ENCODE measurements at regions not wholly inside any gene's neighbourhood (a gene's known extent, or its start where the extent isn't known, plus 50 kb on each side); places are given as distances from the start of the nearest gene placed in this dataset.

DNA sequence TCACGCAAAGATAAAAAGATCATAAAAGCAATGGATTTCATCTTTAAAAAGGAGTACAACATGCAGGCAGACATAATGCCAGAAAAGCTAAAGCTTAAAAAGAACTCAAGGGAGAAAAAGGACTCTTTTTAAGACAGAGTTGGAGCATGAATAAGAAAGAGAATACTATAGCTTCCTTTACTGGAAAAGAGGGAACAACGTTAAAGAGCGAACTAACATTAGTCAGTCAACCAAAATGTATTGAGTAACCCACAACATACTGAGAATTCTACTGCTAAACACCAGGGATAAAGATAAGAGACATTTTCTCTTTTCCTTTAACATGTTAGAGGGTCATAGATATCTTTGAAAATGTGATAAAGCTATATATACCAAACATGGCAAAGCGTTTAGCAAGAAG is 182.0 kb downstream of the DUSP10 start:
- no peak for ATAC-seq (ENCODE audit: low FRiP score in 2 of 2)
- DNase-seq = no peak
- no peak overlapping the region for H3K27ac ChIP-seq
- H3K9me3 ChIP-seq = no peaks in the 10 kb centered on the region
- 76 to 83% methylated on average over 4 of the region's 4 CpGs for WGBS, 2 donors
- H3K36me3 ChIP-seq = no peaks in the 10 kb centered on the region
- no peaks in the 10 kb centered on the region for H3K27me3 ChIP-seq
- no peak overlapping the region for H3K4me3 ChIP-seq
- no peaks in the 10 kb centered on the region for H3K4me1 ChIP-seq
- TF ChIP-seq, protein P1, sequence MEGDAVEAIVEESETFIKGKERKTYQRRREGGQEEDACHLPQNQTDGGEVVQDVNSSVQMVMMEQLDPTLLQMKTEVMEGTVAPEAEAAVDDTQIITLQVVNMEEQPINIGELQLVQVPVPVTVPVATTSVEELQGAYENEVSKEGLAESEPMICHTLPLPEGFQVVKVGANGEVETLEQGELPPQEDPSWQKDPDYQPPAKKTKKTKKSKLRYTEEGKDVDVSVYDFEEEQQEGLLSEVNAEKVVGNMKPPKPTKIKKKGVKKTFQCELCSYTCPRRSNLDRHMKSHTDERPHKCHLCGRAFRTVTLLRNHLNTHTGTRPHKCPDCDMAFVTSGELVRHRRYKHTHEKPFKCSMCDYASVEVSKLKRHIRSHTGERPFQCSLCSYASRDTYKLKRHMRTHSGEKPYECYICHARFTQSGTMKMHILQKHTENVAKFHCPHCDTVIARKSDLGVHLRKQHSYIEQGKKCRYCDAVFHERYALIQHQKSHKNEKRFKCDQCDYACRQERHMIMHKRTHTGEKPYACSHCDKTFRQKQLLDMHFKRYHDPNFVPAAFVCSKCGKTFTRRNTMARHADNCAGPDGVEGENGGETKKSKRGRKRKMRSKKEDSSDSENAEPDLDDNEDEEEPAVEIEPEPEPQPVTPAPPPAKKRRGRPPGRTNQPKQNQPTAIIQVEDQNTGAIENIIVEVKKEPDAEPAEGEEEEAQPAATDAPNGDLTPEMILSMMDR (IDR thresholded peaks at IDR 0.05) = no peak
- TF ChIP-seq EP300 (IDR thresholded peaks at IDR 0.05) = no peak
- no peak for TF ChIP-seq POLR2A (IDR thresholded peaks at IDR 0.05)
- TF ChIP-seq POLR2AphosphoS5 (IDR thresholded peaks at IDR 0.05) = no peak

DNA sequence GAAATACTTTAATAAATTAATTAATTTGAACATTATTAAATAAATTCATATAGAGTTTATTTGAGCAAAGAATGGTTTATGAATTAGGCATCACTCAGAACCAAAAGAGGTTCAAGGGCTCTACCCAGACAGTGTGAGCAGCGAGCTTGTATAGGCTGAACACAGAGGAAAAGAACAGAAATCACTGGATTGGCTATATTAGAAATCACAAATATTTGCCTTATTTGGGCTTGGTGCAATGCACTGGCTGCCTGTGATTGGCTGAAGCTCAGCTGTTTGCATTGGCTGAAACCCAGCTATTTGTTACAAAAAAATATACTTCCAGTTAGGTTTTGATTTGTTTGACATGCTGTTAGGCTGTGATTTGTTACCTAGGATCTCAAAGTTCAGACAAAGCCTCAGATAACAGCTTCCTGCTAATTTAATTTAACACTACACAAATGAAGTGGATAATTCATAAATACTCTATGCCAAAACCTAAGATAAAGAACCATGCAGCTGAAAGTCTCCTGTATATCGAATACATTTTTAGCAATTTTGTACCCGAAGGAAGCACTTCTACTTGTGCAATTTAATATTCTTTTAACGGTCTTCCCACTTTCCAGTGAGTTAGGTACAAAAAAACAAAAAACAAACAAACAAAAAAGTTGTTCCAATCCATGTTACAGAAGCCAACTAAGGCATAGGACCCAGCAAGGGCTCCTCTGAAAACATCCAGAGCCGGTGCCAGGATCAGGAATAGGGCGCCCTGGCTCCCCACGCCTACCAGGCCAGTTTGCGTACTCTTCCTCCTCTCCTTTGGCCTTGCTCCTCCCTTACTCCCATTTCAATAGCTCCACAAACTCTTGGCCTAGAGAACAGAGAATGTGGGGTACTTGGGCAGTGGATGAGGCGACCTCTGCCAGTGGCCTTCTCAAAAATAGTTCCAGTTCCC is 179.1 kb downstream of the DUSP10 start:
- no peak overlapping the region for H3K27ac ChIP-seq
- ATAC-seq (ENCODE audit: low FRiP score in 2 of 2) (no peak), DNase-seq (no peak)
- 86 to 90% methylated on average over 9 of the region's 9 CpGs for WGBS, 2 donors
- no peaks in the 10 kb centered on the region for H3K4me1 ChIP-seq
- H3K9me3 ChIP-seq = no peaks in the 10 kb centered on the region
- H3K27me3 ChIP-seq = no peaks in the 10 kb centered on the region
- H3K36me3 ChIP-seq = no peaks in the 10 kb centered on the region
- TF ChIP-seq, protein P1 (IDR thresholded peaks at IDR 0.05) = no peak
- TF ChIP-seq POLR2AphosphoS5 (IDR thresholded peaks at IDR 0.05) (no peak), EP300 (IDR thresholded peaks at IDR 0.05) (no peak), POLR2A (IDR thresholded peaks at IDR 0.05) (no peak)
- no peak overlapping the region for H3K4me3 ChIP-seq

DNA sequence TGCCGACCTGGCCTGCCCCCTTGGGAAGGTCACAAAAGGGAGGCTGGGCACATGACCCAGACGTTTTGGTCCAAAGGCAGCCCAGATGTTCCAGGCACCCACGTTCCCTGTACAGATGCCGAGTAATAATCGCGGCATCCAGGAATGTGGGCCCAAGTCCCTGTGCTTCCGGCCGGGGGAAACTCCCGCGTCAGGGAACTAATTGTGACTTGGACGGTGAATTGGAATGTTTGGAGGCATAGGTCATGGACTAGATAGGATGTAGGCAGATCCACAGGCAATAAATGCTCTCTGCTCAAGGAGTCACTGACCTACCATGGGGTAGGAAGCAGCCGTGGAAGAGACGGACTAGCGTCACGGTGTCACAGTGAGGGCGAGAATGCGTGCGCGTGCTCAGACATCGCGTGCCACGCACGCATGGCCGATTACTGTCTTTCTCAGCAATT is 178.4 kb downstream of the DUSP10 start:
- 93 to 95% methylated on average over 24 of the region's 24 CpGs for WGBS, 2 donors
- H3K4me3 ChIP-seq = no peak overlapping the region
- no peaks in the 10 kb centered on the region for H3K36me3 ChIP-seq
- peak in 1 of 2 donors; percentile 64 for DNase-seq
- TF ChIP-seq POLR2A (IDR thresholded peaks at IDR 0.05) (no peak), POLR2AphosphoS5 (IDR thresholded peaks at IDR 0.05) (no peak), EP300 (IDR thresholded peaks at IDR 0.05) (no peak)
- TF ChIP-seq, protein P1 (IDR thresholded peaks at IDR 0.05) = no peak
- H3K9me3 ChIP-seq = no peaks in the 10 kb centered on the region
- peak in 1 of 2 donors; percentile 29 for ATAC-seq (ENCODE audit: low FRiP score in 2 of 2)
- H3K27ac ChIP-seq = no peak overlapping the region
- H3K4me1 ChIP-seq = no peaks in the 10 kb centered on the region
- no peaks in the 10 kb centered on the region for H3K27me3 ChIP-seq

DNA sequence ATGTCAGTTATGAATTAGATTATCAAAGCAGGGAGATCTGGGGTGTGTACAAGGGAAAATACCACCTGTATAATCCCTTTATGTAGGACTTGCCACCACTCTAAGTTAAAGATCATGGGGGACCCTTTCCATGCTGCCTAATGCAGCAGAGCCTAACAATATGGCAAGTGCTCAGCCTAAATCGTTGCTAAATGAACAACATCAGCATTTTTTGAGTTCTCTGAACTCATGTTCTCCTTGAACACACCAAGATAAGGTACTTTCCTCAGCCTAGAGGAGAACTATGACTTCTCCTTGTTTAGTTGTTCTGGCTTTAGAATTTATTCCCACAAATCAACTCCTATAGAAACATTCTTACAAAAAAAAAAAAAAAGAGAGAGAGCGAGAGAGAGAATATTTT is 177.0 kb downstream of the DUSP10 start:
- no peaks in the 10 kb centered on the region for H3K9me3 ChIP-seq
- H3K4me1 ChIP-seq = no peaks in the 10 kb centered on the region
- no peak overlapping the region for H3K4me3 ChIP-seq
- no peak for DNase-seq
- no peak for TF ChIP-seq EP300 (IDR thresholded peaks at IDR 0.05)
- no peak for TF ChIP-seq POLR2AphosphoS5 (IDR thresholded peaks at IDR 0.05)
- TF ChIP-seq POLR2A (IDR thresholded peaks at IDR 0.05) = no peak
- TF ChIP-seq, protein P1 (IDR thresholded peaks at IDR 0.05) = no peak
- no peaks in the 10 kb centered on the region for H3K36me3 ChIP-seq
- no peaks in the 10 kb centered on the region for H3K27me3 ChIP-seq
- H3K27ac ChIP-seq = no peak overlapping the region
- ATAC-seq (ENCODE audit: low FRiP score in 2 of 2) = no peak
- WGBS, 2 donors = 75 to 78% methylated on average over 2 of the region's 2 CpGs

All from upper lobe of left lung (tissue), 6 donors.